Tibial nerve (tissue), 4 donors: ENCODE measurements at regions not wholly inside any gene's neighbourhood (a gene's known extent, or its start where the extent isn't known, plus 50 kb on each side); places are given as distances from the start of the nearest gene placed in this dataset.

ENCODE experiments used
- EP300 ChIP-seq, 2 donors: sonication (generic); formaldehyde crosslinking; IDR thresholded peaks; one replicate each; pipeline ENCODE4 v1.6.1; 2017; ENCODE audit warnings: antibody characterized with exemption in 2 of 2, mild to moderate bottlenecking in 1 of 2
- POLR2A ChIP-seq, 2 donors: fragments of 450-650 bp; IDR thresholded peaks; one replicate each; pipeline ENCODE4 v1.6.1; 2017; ENCODE audit warnings: antibody characterized with exemption in 2 of 2, mild to moderate bottlenecking in 2 of 2, moderate library complexity in 2 of 2
- TF ChIP-seq, protein P1 (sequence below), 5 experiments: fragments of 200-600 bp in 3 of 5; fragments of 450-650 bp in 2 of 5; sonication (generic) in 3 of 5; IDR thresholded peaks; one replicate each; pipeline ENCODE4 v1.5.1; 2016 to 2019; ENCODE audit warnings: antibody characterized with exemption in 5 of 5, mild to moderate bottlenecking in 3 of 5, moderate library complexity in 2 of 5

- TF ChIP-seq, protein P1, sequence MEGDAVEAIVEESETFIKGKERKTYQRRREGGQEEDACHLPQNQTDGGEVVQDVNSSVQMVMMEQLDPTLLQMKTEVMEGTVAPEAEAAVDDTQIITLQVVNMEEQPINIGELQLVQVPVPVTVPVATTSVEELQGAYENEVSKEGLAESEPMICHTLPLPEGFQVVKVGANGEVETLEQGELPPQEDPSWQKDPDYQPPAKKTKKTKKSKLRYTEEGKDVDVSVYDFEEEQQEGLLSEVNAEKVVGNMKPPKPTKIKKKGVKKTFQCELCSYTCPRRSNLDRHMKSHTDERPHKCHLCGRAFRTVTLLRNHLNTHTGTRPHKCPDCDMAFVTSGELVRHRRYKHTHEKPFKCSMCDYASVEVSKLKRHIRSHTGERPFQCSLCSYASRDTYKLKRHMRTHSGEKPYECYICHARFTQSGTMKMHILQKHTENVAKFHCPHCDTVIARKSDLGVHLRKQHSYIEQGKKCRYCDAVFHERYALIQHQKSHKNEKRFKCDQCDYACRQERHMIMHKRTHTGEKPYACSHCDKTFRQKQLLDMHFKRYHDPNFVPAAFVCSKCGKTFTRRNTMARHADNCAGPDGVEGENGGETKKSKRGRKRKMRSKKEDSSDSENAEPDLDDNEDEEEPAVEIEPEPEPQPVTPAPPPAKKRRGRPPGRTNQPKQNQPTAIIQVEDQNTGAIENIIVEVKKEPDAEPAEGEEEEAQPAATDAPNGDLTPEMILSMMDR (IDR thresholded peaks at IDR 0.05), result no peak
- no peak for TF ChIP-seq POLR2A (IDR thresholded peaks at IDR 0.05)
- TF ChIP-seq EP300 (IDR thresholded peaks at IDR 0.05), result no peak
These were observed 423.0 kb downstream of the FUT8 start for GRCh38 chr14:65835501-65835900.
